GM18498 (cell line): ENCODE measurements at regions not wholly inside any gene's neighbourhood (a gene's known extent, or its start where the extent isn't known, plus 50 kb on each side); places are given as distances from the start of the nearest gene placed in this dataset.

Source experiments
- ATAC-seq: cut with Tn5 transposase; IDR thresholded peaks from one replicate; pipeline ENCODE4 v1.9.1; 2021; ENCODE audit warnings: mild to moderate bottlenecking, moderate library complexity; ENCODE audit not compliant: unreplicated experiment

DNA sequence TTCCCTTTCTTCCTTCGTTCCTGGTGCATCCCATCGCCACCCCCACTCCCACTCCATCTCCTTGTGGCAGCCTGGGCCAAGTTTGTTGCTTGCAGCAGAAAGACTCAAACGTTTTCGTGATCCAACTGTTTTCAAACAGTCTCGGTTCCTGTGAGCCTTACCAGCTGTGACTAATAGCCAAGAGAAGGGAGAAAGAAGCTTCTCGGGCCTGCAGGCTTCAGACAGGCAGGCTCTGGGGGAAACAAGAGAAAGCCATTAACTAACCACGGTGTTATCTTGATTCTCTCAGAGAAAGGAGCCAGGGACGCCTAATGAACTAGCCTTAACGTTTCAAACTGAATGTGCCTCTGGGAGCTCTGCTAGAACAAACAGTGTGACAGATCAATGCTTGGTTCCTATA, 742.0 kb downstream of the NR2F2 start:
- ATAC-seq, result no peak

DNA sequence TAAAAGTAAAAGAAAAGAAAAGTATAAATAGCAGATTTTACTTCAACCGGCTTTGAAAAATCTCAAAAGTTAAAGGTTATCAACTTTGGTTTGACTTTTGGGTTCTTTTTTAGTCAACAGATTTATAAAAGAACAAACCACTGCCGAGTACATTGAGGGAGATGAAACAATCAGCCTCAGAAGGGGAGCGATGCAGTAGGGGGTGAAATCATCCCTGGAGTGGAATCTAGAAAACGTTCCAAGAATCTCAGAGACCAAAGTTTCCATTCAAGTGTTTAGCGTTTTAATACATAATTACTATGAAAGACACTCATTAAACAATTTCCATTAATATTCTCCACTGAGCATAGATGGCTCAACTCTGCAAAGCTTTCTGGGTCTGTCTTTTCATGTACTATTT, 745.5 kb downstream of the NR2F2 start:
- ATAC-seq, result no peak

DNA sequence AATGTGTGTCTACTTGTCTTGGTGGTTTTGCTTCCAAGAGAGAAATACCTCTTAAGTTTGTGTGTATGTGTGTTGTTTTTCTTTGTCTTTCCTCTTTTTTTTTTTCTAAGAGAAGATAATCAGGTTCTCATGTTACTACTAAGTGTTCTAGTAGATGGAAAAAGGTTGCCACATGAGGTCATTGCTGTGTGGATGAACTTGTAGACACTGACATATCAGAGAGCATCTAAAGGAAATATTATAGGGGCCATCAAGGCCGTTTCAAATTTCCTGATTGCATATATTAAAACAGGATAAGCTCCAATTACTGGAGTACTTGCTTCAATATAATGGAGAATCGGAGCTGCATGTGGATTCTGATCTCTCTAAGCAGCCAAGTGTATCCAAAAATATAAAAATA, 747.5 kb downstream of the NR2F2 start:
- ATAC-seq, result no peak

DNA sequence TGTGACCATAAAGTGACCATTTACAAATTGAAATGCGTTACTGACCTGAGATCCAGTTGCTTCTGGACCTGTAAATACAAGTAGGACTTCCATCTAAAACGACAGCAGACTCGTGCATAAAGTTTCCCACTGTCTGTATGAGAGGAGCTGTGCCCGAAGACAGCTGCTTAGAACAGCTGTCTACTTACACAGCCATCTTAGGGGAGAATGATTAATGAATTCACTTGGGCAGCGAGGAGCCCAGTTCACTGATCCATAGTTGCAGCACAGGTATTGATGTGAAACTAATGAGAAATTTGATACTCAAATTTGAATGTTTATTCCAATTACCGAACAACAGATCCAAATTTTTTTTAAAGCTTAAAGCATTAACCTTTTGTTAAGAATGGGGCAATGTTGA, 748.1 kb downstream of the NR2F2 start:
- no peak for ATAC-seq

DNA sequence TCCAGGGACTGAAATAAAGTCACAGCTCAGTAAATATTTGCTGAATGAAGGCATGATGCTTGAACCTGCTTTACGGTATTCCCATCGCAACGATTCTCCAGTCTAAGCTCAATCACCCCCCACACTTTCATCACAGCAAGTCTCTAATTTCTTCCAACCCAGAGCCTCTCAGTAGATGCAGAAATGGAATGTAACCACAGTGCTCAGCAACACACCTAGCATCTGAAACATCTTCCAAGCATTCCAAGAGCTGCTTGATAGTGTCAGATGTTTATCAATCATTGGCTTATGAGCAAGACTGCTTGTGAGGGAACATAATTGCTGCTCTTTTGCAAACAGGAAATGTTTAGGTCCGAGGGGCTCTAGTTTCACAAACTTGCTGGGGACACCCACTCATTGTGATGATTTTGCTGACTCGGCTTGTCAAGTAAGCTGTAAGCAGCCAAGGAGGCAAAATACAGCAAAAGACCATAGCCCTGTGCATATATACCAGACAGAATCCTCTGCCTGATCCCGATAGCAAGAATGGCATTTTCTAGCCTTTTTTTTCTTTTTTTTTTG, 751.2 kb downstream of the NR2F2 start:
- ATAC-seq, result no peak

DNA sequence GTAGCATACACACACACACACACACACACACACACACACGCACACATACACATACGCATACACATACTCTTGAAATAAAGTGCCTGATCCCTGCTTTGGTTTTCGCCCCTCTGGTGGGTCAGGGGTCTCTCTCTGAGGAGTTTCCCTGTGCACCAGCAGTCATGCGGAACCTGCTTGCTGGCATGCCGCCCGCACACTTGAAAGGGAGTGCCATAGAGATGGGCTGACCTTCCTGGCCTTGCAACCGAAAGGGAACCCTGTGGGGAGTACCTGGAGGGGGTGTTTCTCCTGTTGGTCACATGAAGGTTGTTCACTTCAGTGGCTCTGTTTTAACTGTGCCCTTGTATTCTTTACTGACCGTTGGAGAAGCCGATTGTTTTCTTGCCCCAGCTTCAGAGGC, 752.3 kb downstream of the NR2F2 start:
- ATAC-seq, result no peak

DNA sequence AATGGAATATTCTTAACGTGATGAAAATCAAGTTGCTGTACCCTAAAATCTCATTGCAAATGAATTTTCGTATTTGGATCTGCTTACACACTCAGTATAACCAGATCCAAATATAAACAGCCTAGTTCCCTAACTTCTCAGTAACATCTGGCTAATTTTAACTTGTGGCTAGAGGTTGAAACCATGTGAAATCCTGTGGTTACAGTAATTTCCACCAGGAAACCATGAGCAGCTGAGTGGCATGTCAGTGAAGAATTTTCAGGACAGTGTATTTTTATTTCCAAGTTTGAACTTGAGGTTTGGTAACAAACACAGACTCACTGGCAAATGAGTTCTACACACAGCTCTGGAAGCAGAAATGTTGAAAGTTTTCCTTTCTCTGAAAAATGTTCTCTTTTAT, 754.1 kb downstream of the NR2F2 start:
- ATAC-seq, result no peak

DNA sequence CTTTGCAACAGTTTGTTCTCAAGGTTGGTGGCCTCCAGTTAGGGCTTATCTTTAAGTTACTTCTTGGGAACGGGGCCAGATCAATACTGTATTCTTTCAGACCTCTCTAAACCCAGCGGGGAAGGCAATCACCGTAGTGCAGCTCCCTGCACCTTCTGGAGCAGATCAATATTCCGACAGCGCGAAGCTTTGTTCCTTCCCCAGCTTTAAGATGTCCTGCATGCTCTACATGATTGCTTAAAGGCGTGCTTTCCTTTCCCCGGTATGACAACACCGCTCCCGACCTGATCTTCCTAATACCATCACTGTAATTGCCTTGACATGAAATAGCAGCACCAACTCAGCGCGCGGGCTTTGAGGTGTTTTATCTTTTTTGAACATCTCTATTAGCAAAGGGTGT, 755.2 kb downstream of the NR2F2 start:
- no peak for ATAC-seq

DNA sequence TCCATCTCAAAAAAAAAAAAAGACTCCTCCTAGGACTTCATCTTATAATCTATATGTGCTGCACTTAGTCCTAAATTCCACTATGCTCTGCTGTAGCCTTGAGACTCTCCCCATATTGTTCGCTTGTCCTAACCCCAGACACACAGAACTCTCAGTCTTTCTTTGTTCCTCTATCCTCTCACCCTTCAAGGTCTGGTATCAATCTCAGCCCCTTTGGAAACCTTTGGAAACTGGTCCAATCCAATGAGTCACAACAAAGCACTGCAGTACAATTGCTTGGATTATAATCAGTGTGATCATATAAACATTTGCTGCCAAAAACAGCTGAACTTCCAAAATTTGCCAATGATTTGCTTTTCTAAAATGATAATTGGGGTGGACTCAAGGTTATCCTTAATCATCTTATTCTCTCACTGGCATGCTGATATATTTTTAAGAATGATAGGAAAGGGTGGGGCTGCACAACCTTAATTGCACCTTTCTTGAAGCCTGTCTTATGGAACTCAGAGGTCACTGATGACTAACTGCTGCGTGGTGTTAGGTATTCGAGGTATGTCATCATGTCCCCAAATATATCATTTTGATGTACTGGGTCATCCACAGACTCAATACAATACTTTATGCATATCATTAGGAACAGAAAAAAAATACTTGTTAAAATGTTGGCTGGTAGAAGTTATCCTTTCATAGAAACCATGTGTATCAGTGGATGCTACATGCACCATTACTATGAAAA, 756.7 kb downstream of the NR2F2 start:
- no peak for ATAC-seq

DNA sequence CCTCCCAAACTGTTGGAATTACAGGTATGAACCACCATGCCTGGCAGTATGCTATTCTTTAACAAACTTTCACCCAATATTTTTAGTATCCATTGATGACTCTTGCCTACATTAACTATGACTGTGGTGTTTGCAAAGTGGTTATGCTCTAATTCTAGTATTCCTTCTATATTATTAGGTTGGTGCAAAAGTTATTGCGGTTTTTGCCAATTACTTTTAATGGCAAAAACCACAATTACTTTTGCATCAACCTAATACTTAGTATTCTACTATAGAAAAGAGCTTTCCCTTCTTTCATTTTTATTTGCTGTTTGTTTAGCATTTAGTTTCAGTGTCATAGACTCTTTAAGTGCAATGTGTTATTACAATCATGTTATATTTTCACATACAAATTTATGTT, 760.6 kb downstream of the NR2F2 start:
- no peak for ATAC-seq

DNA sequence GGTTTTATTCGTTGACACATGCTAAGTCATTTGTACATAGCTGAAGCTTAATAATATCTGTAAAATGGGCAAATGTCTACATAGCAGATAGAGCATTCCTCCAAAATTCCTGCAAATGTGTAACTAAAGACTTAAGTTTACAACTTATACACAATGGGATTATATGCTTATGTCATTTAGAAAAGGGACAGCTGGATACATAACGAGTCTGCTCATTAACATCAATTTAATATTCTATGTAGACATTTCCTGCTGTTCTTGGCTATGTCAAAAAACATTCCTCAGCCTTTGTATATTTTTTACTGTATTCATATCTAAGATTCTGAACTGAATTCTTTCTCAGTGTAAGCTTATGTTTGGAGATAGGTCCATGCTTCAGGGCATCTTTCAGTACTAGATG, 762.2 kb downstream of the NR2F2 start:
- ATAC-seq, result no peak

DNA sequence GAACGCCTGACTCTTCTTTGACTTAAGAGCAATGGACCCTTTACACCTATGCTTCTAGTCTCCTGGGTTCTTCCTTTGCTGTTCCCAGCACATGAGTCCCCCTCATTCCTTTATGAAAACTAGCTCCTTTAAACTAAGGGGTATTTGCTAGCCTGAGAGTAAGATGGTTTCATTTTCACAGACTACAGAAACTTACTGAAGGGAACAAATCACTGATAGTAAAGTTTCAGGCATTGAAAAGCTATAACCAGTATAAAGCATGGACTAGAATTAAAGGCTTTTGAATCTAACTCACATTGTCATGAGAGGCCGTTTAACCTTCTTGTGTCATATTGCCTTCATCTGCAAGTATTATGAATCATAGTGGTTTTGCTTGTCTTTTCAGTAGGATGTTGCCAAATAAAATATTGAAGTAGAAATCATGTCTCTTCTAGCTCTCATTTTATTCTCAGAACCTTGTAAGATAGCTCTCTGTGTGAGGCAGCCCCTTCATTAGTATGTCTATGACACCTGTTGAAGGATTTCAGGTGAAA, 765.9 kb downstream of the NR2F2 start:
- no peak for ATAC-seq

DNA sequence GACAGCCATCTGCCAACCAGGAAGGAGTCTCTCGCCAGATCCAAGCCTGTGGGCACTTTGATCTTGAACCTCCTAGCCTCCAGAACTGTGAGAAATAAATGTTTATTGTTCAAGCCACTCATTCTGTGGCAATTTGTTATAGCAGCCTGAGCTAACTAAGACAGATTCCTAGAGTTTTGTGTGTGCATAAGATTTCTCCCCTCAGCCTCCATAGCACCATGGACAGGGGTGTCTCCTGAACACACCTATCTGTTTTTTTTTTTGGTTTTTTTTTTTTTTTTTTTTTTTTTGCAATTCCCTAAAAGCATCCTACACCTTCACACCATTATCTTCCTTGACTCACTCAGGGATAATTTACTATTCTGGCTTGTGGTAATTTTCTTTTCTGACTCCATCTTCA, 768.5 kb downstream of the NR2F2 start:
- no peak for ATAC-seq

DNA sequence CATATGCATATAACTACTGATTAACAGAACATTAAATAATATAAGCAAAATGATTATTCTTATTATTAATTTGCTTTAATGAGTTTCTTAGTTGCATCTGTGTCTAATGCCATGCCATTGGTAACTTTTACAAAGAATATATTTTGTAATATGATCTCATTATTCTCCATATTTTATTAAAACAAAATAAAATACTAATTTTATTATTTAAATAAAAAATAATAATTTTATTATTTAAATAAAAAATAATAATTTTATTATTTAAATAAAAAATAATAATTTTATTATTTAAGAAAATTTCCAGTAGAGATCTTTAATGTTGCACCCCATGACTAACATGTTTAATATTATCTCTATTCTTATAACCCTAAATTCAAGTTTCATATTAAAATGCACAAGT, 771.1 kb downstream of the NR2F2 start:
- no peak for ATAC-seq

DNA sequence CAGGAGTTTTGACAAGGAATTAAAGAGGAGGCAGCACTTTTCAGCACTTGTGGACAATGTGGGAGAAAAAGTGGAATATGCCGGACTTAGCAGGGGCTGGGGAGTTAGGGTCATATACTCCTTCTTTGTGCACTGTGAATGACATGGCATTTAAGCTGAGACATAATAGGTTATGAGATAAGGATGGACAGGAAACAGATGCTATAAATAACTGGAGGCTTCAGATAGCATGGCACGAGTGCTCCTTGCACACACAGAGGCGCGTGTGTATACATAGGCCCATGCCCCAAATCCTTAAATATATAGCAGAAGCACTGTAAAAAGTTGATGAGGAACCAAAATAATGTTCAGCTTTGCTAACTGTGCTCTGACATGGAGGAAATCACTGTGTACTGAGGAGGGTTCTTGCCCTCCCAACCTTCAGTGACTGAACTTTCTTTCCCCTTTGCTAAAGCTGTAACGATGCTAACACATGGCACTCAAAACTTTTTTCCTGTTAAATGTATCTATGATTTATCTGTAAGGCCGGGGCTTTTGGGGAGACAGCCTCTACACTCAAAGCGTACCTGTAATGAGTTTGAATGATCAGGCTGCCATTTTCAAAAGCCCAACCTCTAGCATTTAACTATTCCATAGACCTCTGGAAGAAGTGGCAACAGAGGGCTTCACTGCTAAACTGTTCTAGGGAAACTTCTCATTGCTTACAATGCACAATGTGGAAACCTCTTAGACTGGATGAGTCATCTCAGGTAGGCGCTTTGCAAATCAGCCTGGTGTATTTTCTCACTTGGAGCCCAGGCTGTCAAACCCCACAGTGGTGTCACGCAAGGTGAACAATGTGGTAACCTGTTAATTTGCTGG, 784.6 kb downstream of the NR2F2 start:
- no peak for ATAC-seq

DNA sequence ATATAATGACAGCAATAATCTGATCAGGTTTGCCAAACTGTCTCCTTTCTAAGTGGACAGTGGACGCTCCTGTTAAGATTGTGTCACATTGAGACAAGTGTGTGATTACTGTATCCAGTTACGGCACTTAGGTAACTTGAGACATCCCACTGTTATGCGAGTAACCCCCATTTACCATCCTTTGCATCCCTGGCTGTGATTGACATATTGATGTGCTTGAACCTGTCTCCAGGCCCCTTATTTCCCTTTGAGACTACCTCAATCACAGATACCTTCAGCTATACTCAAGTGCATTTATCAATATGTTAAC, 785.2 kb downstream of the NR2F2 start:
- ATAC-seq, result no peak

DNA sequence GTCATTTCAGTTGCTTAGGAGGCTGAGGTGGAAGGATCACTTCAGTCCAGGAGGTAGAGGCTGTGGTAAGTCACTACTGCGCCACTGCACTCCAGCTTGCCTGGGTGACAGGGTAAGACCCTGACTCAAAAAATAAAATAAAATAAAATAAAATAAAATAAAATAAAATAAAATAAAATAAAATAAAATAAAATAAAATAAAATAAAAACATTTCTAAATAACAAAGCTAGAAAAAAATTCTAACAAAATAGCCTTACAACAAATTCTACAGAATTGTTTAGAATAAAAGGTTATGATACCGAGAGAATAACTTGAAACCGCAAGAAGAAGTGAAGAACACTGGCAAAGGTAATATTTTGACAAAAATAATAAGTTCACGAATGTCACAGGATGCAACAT, 794.3 kb downstream of the NR2F2 start:
- ATAC-seq, result no peak

DNA sequence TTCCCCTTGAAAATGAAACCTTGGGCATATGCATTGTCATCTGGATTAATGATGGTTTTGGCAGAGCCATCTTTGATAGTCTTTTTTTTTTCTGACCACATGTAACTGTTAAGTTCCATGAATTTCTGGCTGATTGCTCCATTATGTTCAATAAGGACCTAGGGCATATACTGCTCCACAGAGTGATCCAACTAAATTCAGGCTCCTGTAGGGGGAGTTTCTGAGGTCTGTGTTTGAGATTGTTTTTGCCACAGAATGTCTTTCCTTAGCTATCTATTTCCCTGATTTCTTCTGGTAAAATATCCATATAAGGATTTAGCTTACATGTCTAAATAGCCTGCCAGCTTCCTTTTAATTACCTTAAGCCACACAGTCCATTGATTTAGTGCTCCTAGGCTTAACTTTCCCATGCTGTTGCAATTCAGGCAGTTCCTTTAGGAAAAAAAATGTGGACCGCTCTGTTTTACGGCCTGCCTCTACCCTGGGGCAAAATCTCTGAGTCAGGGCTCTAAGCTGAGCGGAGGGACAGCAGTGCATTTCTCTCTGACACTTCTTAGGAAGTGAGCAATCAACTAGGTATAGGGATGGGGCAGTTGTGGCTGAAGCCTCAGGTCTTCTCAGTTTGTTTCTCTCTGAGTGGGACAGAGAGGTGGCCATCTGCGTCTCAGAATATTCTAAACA, 796.2 kb downstream of the NR2F2 start:
- no peak for ATAC-seq

DNA sequence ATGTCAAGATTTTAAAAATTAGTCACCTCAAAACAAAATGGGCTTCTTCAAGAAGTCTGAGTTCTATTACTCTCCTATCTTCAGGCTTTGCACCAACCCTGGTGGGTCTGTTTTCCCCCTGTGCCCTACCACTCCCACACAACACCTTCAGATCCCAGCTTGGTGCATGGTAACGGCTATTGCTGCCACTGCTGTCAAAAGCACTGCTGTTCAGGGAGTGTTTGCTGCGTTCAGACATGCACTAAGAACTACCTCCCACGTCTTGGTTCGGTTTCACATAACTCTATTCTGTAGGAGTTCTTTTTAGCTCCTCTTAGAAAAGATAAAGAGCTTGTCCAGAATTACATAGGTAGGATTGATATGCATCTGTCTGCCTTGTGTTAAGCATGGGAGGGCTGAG, 799.2 kb downstream of the NR2F2 start:
- ATAC-seq, result no peak

DNA sequence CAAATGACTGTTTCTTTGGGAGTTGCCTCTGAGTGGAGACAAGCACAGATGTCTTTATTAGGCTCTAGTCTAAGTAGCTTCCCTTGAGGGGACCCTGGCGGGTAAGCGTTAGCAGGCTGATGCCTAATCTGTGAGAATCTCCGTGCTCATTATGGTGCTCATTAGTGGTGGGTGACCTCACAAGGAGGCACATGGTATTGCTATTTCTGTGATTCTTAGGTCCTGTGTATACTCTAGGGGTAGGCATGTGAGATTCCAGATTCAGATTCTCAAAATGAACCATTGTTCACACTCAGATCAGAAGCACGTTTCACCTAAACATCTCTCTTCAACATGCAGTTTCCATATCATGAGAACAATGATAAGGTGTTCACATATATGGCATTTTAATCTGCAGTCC, 809.7 kb downstream of the NR2F2 start:
- ATAC-seq, result no peak

DNA sequence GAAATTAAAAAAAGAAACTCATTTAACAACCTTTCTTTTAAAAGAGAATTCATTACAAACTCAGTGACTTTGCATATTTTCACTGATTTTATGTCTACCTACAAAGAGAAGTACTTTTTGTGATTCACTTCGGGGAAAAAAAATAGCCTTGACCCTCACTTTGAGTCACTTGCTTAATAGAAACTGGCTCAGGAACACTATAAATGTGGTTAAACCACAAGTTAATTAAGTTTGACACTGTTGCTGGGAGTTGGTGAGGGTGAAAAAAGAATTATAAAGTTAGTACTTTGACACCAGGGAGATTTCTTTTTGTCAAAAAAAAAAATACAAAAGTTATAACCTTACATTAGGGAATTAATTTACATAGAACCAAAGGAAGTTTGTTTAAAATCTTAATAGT, 810.9 kb downstream of the NR2F2 start:
- no peak for ATAC-seq

DNA sequence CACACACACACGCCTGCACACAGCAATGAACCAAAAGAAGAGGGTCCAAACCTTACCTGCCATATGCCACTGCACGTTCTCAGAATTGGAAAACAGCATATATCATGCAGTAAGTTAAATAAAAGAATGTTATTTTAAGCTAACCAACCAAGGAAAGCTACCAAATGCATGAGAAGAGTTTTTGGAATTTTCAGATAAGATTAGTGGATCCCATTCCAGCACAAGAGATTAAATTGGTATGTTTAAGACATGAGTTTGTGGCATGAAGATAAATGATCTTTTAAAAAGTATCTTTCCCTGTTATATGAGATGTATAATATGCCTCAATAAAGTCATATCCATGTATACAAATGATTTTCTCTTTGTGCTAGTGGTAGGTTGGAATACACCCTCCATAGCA, 811.4 kb downstream of the NR2F2 start:
- no peak for ATAC-seq
